HEK293 (cell line): ENCODE measurements at regions not wholly inside any gene's neighbourhood (a gene's known extent, or its start where the extent isn't known, plus 50 kb on each side); places are given as distances from the start of the nearest gene placed in this dataset.

Experiments used
- CTCF ChIA-PET: fragments of 350-600 bp; formaldehyde crosslinking; extraction: SDS; loops from one replicate; lab custom pipeline; 2021; ENCODE audit warnings: antibody characterized with exemption; lab: Yijun Ruan, JAX
- POLR2A ChIA-PET: fragments of 300-600 bp; formaldehyde crosslinking; extraction: SDS; loops from one replicate; lab custom pipeline; 2020; ENCODE audit warnings: antibody characterized with exemption, inconsistent platforms; lab: Yijun Ruan, JAX
- H3K27ac ChIP-seq: fragments of 200-500 bp; sonication (Bioruptor generic); 2 replicates; pipeline ENCODE4 v1.5.1; 2014; ENCODE audit warnings: low read depth, low read length, control low read depth, inconsistent platforms; ENCODE audit errors: extremely low read depth
- H3K36me3 ChIP-seq, 2 experiments: fragments of 200-500 bp in 1 of 2; sonication (Bioruptor generic) in 1 of 2; 1 replicate in 1 of 2; 2 replicates in 1 of 2; pipeline ENCODE4 v1.5.1; 2014 to 2017; ENCODE audit warnings: inconsistent platforms in 2 of 2, low read length in 2 of 2; ENCODE audit not compliant: control insufficient read depth in 2 of 2, insufficient read depth in 1 of 2
- H3K4me1 ChIP-seq: fragments of 200-500 bp; sonication (Bioruptor generic); 2 replicates; pipeline ENCODE4 v1.5.1; 2014; ENCODE audit warnings: mild to moderate bottlenecking, low read length, inconsistent platforms; ENCODE audit not compliant: control insufficient read depth, insufficient read depth
- H3K4me3 ChIP-seq: 2 replicates; pipeline ENCODE4 v1.5.1; 2011; ENCODE audit warnings: low read depth, mild to moderate bottlenecking, control low read depth, low read length, moderate library complexity
- H3K9me3 ChIP-seq: fragments of 200-500 bp; sonication (Bioruptor generic); 2 replicates; pipeline ENCODE4 v1.5.1; 2014; ENCODE audit warnings: low read depth, low read length, inconsistent platforms; ENCODE audit not compliant: control insufficient read depth, insufficient read depth
- BCL11A ChIP-seq: fragments of 450-650 bp; formaldehyde crosslinking; IDR thresholded peaks from 2 replicates; pipeline ENCODE4 v1.5.1; 2016; ENCODE audit warnings: low read depth, missing biosample characterization, missing genetic modification characterization
- BCL6B ChIP-seq: fragments of 450-650 bp; formaldehyde crosslinking; IDR thresholded peaks from 2 replicates; pipeline ENCODE4 v1.5.1; 2017; ENCODE audit warnings: missing biosample characterization, missing genetic modification characterization
- GLI2 ChIP-seq: fragments of 450-650 bp; formaldehyde crosslinking; IDR thresholded peaks from 2 replicates; pipeline ENCODE4; 2017; ENCODE audit warnings: missing biosample characterization, missing genetic modification characterization, low read depth, borderline replicate concordance
- HIC1 ChIP-seq: fragments of 450-650 bp; formaldehyde crosslinking; IDR thresholded peaks from 2 replicates; pipeline ENCODE4 v1.5.1; 2016; ENCODE audit warnings: missing biosample characterization, missing genetic modification characterization
- HOXD13 ChIP-seq: sonication (generic); formaldehyde crosslinking; IDR thresholded peaks from 2 replicates; pipeline ENCODE4 v1.8.0; 2022; ENCODE audit warnings: missing genetic modification reagents, borderline replicate concordance
- PATZ1 ChIP-seq: fragments of 450-650 bp; formaldehyde crosslinking; IDR thresholded peaks from 2 replicates; pipeline ENCODE4 v1.5.1; 2016; ENCODE audit warnings: missing biosample characterization, missing genetic modification characterization
- TSHZ1 ChIP-seq: fragments of 450-650 bp; formaldehyde crosslinking; IDR thresholded peaks from 2 replicates; pipeline ENCODE4 v1.5.1; 2016; ENCODE audit warnings: missing biosample characterization, missing genetic modification characterization, borderline replicate concordance
- YY2 ChIP-seq: fragments of 450-650 bp; formaldehyde crosslinking; IDR thresholded peaks from 2 replicates; pipeline ENCODE4 v1.5.1; 2016; ENCODE audit warnings: missing biosample characterization, missing genetic modification characterization
- ZIC2 ChIP-seq: fragments of 450-650 bp; formaldehyde crosslinking; IDR thresholded peaks from 2 replicates; pipeline ENCODE4 v1.5.1; 2016; ENCODE audit warnings: missing biosample characterization, missing genetic modification characterization
- ZNF112 ChIP-seq: fragments of 450-650 bp; formaldehyde crosslinking; IDR thresholded peaks from 2 replicates; pipeline ENCODE4 v1.5.0; 2017; ENCODE audit warnings: missing biosample characterization, missing genetic modification characterization
- ZNF132 ChIP-seq: fragments of 450-650 bp; formaldehyde crosslinking; IDR thresholded peaks from 2 replicates; pipeline ENCODE4 v1.5.1; 2017; ENCODE audit warnings: missing biosample characterization, missing genetic modification characterization, borderline replicate concordance
- ZNF239 ChIP-seq: fragments of 450-650 bp; formaldehyde crosslinking; IDR thresholded peaks from 2 replicates; pipeline ENCODE4 v1.5.1; 2016; ENCODE audit warnings: missing biosample characterization, missing genetic modification characterization
- ZNF354C ChIP-seq: fragments of 450-650 bp; formaldehyde crosslinking; IDR thresholded peaks from 2 replicates; pipeline ENCODE4 v1.5.1; 2016; ENCODE audit warnings: missing biosample characterization, missing genetic modification characterization, low read depth, borderline replicate concordance
- ZNF394 ChIP-seq: fragments of 450-650 bp; formaldehyde crosslinking; IDR thresholded peaks from 2 replicates; pipeline ENCODE4 v1.5.1; 2016; ENCODE audit warnings: missing biosample characterization, missing genetic modification characterization, mild to moderate bottlenecking, moderate library complexity, borderline replicate concordance
- ZNF530 ChIP-seq: fragments of 450-650 bp; formaldehyde crosslinking; IDR thresholded peaks from 2 replicates; pipeline ENCODE4 v1.5.1; 2016; ENCODE audit warnings: low read depth, missing biosample characterization, missing genetic modification characterization
- ZNF544 ChIP-seq: fragments of 450-650 bp; formaldehyde crosslinking; IDR thresholded peaks from 2 replicates; pipeline ENCODE4 v1.5.0; 2017; ENCODE audit warnings: missing biosample characterization, missing genetic modification characterization
- ZNF549 ChIP-seq: fragments of 450-650 bp; IDR thresholded peaks from 2 replicates; pipeline ENCODE4 v1.5.1; 2018; ENCODE audit warnings: missing biosample characterization, missing genetic modification characterization, mild to moderate bottlenecking, inconsistent platforms, moderate library complexity
- ZNF561 ChIP-seq: fragments of 450-650 bp; IDR thresholded peaks from 2 replicates; pipeline ENCODE4 v1.5.1; 2018; ENCODE audit warnings: missing biosample characterization, missing genetic modification characterization, borderline replicate concordance
- ZNF600 ChIP-seq: fragments of 450-650 bp; formaldehyde crosslinking; IDR thresholded peaks from 2 replicates; pipeline ENCODE4 v1.5.1; 2016; ENCODE audit warnings: missing biosample characterization, missing genetic modification characterization
- ZNF623 ChIP-seq: fragments of 450-650 bp; formaldehyde crosslinking; IDR thresholded peaks from 2 replicates; pipeline ENCODE4 v1.5.1; 2016; ENCODE audit warnings: missing biosample characterization, missing genetic modification characterization
- ZSCAN16 ChIP-seq: fragments of 450-650 bp; formaldehyde crosslinking; IDR thresholded peaks from 2 replicates; pipeline ENCODE4 v1.5.1; 2016; ENCODE audit warnings: missing biosample characterization, missing genetic modification characterization

GRCh38 chr10:89134963-89135362 lies 72.2 kb downstream of the CH25H start:
- TF ChIP-seq TSHZ1 (tag by site-specific recombination) (no peak), PATZ1 (no peak), ZNF394 (tag by site-specific recombination) (no peak), ZIC2 (tag by site-specific recombination) (no peak), ZNF530 (tag by site-specific recombination) (no peak), ZSCAN16 (tag by site-specific recombination) (no peak), ZNF561 (tag by site-specific recombination) (no peak), ZNF112 (tag by site-specific recombination) (no peak), ZNF132 (tag by site-specific recombination) (no peak), BCL6B (tag by site-specific recombination) (no peak), HIC1 (no peak), ZNF549 (tag by site-specific recombination) (no peak), ZNF623 (tag by site-specific recombination) (no peak), HOXD13 (CRISPR knock-in tag) (no peak), ZNF354C (no peak)
- ChIA-PET POLR2A (no interaction called here), CTCF (interaction anchor here (0.5 to 1.3 kb wide), 3 partner anchors 11 to 105 kb away, joined by 3 read pairs; no protein-coding TSS in a partner anchor)
- H3K4me1 ChIP-seq = no peaks in the 10 kb centered on the region
- H3K36me3 ChIP-seq = no peaks in the 10 kb centered on the region
- H3K9me3 ChIP-seq = no peaks in the 10 kb centered on the region
- H3K4me3 ChIP-seq = no peak overlapping the region
- no peak overlapping the region for H3K27ac ChIP-seq

GRCh38 chr10:89129911-89130310 lies 77.2 kb downstream of the CH25H start:
- no peaks in the 10 kb centered on the region for H3K4me1 ChIP-seq
- H3K4me3 ChIP-seq = no peak overlapping the region
- ChIA-PET POLR2A (no interaction called here), CTCF (interaction anchor here (0.6 to 0.7 kb wide), 2 partner anchors 34 to 506 kb away, joined by 3 to 4 read pairs; no protein-coding TSS in a partner anchor)
- no peaks in the 10 kb centered on the region for H3K9me3 ChIP-seq
- no peak for TF ChIP-seq GLI2 (tag by site-specific recombination)
- TF ChIP-seq YY2 (tag by site-specific recombination) = no peak
- TF ChIP-seq BCL11A (tag by site-specific recombination) = no peak
- no peak for TF ChIP-seq ZNF600 (tag by site-specific recombination)
- TF ChIP-seq ZNF239 (tag by site-specific recombination) = no peak
- TF ChIP-seq ZNF544 = no peak
- no peak overlapping the region for H3K27ac ChIP-seq
- no peaks in the 10 kb centered on the region for H3K36me3 ChIP-seq
